ENCODE measurements at regions not wholly inside any gene's neighbourhood (a gene's known extent, or its start where the extent isn't known, plus 50 kb on each side); places are given as distances from the start of the nearest gene placed in this dataset.

DNA sequence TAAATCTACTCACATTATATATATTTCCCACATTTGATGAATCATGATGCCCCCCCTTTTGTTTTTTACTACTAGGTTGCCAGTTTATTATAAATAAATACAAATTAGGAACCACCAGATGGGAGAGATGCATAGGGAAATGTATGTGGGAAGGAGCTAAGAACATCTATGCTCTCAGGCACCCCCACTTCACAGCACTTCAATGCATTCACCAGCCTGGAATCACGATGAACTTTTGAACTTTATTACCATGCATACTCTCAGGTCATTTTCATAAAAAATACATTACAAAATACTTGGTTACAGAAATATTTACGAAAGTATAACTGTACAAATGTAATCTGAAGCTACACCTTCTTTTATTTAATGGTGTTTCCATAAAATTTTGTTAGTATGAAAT lies 988.0 kb upstream of the EPHA6 start:
- H3K27ac ChIP-seq (ENCODE audit: low read depth) = no peak overlapping the region
- no peaks in the 10 kb centered on the region for H3K27me3 Mint-ChIP-seq (ENCODE audit: insufficient read depth, low read depth, poor library complexity)
- H3F3A ChIP-seq (replicated peaks; ENCODE audit: low read depth) = no peaks in the 10 kb centered on the region
- no peaks in the 10 kb centered on the region; the same call in none of the 2 replicates for H3K9me2 ChIP-seq (ENCODE audit: insufficient read depth)
- no peaks in the 10 kb centered on the region for H4K20me1 ChIP-seq (replicated peaks; ENCODE audit: insufficient read depth)
- H3K4me1 ChIP-seq (ENCODE audit: insufficient read depth) = no peaks in the 10 kb centered on the region
- H3K79me2 ChIP-seq (replicated peaks; ENCODE audit: insufficient read depth) = no peaks in the 10 kb centered on the region
- no peak overlapping the region for H3K4me3 ChIP-seq
- H3K36me3 ChIP-seq (ENCODE audit: insufficient read depth) = no peaks in the 10 kb centered on the region
- no peak for TF ChIP-seq POLR2AphosphoS5 (IDR thresholded peaks at IDR 0.05; ENCODE audit: low read depth)
- TF ChIP-seq, protein P1, sequence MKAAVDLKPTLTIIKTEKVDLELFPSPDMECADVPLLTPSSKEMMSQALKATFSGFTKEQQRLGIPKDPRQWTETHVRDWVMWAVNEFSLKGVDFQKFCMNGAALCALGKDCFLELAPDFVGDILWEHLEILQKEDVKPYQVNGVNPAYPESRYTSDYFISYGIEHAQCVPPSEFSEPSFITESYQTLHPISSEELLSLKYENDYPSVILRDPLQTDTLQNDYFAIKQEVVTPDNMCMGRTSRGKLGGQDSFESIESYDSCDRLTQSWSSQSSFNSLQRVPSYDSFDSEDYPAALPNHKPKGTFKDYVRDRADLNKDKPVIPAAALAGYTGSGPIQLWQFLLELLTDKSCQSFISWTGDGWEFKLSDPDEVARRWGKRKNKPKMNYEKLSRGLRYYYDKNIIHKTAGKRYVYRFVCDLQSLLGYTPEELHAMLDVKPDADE (IDR thresholded peaks at IDR 0.05) = no peak
- TF ChIP-seq, protein P2, sequence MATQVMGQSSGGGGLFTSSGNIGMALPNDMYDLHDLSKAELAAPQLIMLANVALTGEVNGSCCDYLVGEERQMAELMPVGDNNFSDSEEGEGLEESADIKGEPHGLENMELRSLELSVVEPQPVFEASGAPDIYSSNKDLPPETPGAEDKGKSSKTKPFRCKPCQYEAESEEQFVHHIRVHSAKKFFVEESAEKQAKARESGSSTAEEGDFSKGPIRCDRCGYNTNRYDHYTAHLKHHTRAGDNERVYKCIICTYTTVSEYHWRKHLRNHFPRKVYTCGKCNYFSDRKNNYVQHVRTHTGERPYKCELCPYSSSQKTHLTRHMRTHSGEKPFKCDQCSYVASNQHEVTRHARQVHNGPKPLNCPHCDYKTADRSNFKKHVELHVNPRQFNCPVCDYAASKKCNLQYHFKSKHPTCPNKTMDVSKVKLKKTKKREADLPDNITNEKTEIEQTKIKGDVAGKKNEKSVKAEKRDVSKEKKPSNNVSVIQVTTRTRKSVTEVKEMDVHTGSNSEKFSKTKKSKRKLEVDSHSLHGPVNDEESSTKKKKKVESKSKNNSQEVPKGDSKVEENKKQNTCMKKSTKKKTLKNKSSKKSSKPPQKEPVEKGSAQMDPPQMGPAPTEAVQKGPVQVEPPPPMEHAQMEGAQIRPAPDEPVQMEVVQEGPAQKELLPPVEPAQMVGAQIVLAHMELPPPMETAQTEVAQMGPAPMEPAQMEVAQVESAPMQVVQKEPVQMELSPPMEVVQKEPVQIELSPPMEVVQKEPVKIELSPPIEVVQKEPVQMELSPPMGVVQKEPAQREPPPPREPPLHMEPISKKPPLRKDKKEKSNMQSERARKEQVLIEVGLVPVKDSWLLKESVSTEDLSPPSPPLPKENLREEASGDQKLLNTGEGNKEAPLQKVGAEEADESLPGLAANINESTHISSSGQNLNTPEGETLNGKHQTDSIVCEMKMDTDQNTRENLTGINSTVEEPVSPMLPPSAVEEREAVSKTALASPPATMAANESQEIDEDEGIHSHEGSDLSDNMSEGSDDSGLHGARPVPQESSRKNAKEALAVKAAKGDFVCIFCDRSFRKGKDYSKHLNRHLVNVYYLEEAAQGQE (IDR thresholded peaks at IDR 0.05; ENCODE audit: unreplicated experiment) = no peak
- no peak for TF ChIP-seq ZNF114 (CRISPR knock-in tag; IDR thresholded peaks at IDR 0.05)
- no peak for TF ChIP-seq JUNB (IDR thresholded peaks at IDR 0.05; ENCODE audit: unreplicated experiment)
- no peak for TF ChIP-seq STAT1 (IDR thresholded peaks at IDR 0.05; ENCODE audit: unreplicated experiment)
- TF ChIP-seq EZH2 (IDR thresholded peaks at IDR 0.05; ENCODE audit: low read depth, unreplicated experiment) = no peak
- TF ChIP-seq CREB1 (CRISPR knock-in tag; IDR thresholded peaks at IDR 0.05; ENCODE audit: low read depth) = no peak
- TF ChIP-seq, protein P3, sequence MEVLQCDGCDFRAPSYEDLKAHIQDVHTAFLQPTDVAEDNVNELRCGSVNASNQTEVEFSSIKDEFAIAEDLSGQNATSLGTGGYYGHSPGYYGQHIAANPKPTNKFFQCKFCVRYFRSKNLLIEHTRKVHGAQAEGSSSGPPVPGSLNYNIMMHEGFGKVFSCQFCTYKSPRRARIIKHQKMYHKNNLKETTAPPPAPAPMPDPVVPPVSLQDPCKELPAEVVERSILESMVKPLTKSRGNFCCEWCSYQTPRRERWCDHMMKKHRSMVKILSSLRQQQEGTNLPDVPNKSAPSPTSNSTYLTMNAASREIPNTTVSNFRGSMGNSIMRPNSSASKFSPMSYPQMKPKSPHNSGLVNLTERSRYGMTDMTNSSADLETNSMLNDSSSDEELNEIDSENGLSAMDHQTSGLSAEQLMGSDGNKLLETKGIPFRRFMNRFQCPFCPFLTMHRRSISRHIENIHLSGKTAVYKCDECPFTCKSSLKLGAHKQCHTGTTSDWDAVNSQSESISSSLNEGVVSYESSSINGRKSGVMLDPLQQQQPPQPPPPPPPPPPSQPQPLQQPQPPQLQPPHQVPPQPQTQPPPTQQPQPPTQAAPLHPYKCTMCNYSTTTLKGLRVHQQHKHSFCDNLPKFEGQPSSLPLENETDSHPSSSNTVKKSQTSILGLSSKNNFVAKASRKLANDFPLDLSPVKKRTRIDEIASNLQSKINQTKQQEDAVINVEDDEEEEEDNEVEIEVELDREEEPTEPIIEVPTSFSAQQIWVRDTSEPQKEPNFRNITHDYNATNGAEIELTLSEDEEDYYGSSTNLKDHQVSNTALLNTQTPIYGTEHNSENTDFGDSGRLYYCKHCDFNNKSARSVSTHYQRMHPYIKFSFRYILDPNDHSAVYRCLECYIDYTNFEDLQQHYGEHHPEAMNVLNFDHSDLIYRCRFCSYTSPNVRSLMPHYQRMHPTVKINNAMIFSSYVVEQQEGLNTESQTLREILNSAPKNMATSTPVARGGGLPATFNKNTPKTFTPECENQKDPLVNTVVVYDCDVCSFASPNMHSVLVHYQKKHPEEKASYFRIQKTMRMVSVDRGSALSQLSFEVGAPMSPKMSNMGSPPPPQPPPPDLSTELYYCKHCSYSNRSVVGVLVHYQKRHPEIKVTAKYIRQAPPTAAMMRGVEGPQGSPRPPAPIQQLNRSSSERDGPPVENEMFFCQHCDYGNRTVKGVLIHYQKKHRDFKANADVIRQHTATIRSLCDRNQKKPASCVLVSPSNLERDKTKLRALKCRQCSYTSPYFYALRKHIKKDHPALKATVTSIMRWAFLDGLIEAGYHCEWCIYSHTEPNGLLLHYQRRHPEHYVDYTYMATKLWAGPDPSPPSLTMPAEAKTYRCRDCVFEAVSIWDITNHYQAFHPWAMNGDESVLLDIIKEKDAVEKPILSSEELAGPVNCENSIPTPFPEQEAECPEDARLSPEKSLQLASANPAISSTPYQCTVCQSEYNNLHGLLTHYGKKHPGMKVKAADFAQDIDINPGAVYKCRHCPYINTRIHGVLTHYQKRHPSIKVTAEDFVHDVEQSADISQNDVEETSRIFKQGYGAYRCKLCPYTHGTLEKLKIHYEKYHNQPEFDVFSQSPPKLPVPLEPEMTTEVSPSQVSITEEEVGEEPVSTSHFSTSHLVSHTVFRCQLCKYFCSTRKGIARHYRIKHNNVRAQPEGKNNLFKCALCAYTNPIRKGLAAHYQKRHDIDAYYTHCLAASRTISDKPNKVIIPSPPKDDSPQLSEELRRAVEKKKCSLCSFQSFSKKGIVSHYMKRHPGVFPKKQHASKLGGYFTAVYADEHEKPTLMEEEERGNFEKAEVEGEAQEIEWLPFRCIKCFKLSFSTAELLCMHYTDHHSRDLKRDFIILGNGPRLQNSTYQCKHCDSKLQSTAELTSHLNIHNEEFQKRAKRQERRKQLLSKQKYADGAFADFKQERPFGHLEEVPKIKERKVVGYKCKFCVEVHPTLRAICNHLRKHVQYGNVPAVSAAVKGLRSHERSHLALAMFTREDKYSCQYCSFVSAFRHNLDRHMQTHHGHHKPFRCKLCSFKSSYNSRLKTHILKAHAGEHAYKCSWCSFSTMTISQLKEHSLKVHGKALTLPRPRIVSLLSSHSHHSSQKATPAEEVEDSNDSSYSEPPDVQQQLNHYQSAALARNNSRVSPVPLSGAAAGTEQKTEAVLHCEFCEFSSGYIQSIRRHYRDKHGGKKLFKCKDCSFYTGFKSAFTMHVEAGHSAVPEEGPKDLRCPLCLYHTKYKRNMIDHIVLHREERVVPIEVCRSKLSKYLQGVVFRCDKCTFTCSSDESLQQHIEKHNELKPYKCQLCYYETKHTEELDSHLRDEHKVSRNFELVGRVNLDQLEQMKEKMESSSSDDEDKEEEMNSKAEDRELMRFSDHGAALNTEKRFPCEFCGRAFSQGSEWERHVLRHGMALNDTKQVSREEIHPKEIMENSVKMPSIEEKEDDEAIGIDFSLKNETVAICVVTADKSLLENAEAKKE (CRISPR knock-in tag; IDR thresholded peaks at IDR 0.05) = no peak
- TF ChIP-seq, protein P4, sequence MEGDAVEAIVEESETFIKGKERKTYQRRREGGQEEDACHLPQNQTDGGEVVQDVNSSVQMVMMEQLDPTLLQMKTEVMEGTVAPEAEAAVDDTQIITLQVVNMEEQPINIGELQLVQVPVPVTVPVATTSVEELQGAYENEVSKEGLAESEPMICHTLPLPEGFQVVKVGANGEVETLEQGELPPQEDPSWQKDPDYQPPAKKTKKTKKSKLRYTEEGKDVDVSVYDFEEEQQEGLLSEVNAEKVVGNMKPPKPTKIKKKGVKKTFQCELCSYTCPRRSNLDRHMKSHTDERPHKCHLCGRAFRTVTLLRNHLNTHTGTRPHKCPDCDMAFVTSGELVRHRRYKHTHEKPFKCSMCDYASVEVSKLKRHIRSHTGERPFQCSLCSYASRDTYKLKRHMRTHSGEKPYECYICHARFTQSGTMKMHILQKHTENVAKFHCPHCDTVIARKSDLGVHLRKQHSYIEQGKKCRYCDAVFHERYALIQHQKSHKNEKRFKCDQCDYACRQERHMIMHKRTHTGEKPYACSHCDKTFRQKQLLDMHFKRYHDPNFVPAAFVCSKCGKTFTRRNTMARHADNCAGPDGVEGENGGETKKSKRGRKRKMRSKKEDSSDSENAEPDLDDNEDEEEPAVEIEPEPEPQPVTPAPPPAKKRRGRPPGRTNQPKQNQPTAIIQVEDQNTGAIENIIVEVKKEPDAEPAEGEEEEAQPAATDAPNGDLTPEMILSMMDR (conservative IDR thresholded peaks at IDR 0.05; ENCODE audit: low read depth in 2 of 2) = no peak
- TF ChIP-seq NANOG (IDR thresholded peaks at IDR 0.05; ENCODE audit: borderline replicate concordance) = no peak
- TF ChIP-seq EZH2phosphoT487 (IDR thresholded peaks at IDR 0.05; ENCODE audit: unreplicated experiment) = no peak
- TF ChIP-seq ZNF331 (CRISPR knock-in tag; IDR thresholded peaks at IDR 0.05; ENCODE audit: low read depth) = no peak
- H3K4me1 Mint-ChIP-seq = no peaks in the 10 kb centered on the region
- no peak overlapping the region for H3K4me3 Mint-ChIP-seq
- H3K27ac Mint-ChIP-seq = no peak overlapping the region
- no peaks in the 10 kb centered on the region for H3K27me3 ChIP-seq (ENCODE audit: insufficient read depth)
- no peak for ATAC-seq
- no peak for DNase-seq (ENCODE audit: low spot score)
- no peaks in the 10 kb centered on the region for H3K36me3 Mint-ChIP-seq (ENCODE audit: low read depth)
- H2AFZ ChIP-seq = no peak overlapping the region
- no peak overlapping the region for H3K4me2 ChIP-seq
- H3K9me3 Mint-ChIP-seq = no peaks in the 10 kb centered on the region

Data from GM23338 (cell line).